GM11168 (cell line): ENCODE measurements at regions not wholly inside any gene's neighbourhood (a gene's known extent, or its start where the extent isn't known, plus 50 kb on each side); places are given as distances from the start of the nearest gene placed in this dataset.

ENCODE experiments used
- in situ Hi-C: fragments of 300-500 bp; cut with MboI; formaldehyde crosslinking; loops from one replicate; pipeline ENCODE4 v1.12.0; 2022; ENCODE audit warnings: low sequenced_read_pairs; ENCODE audit not compliant: unreplicated experiment

DNA sequence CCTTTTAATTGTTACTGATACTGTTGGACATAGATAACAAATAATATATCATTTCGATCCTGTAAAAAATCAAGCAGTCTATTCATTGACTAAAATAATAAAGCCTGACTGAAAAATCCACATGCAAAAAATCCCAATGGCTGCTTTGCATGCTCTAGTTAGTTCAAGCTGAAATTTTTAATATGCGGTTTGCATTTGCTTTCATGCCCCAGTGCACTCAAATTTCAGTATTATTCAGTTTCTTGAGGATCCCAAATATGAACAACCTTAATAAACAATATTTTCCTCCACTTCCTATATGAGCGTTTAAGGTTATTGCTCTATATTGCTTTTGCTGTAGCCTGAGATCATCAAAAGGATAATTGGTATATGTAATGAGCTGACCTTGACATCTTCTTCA is 75.1 kb upstream of the DPH5 start:
- in situ Hi-C loops, result no loop called here

DNA sequence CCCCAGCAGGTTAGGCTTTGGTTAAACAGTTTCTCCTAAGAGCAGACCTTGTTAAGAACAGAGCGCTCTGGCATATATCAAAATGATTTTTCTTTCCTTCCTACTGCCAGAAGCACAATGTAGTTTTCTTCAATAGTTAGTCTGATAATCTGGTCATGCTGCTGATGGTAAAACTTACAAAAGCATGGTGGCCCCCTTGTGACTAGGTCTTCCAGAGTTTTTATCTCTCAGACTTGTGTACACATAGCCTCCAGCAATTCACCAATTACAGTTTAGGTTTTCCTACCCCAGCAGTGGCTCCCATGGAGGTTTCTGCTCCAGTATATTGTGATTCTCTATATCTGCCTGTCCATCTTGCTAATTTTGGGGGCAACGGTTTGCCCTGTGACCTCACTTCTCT is 73.3 kb upstream of the DPH5 start:
- in situ Hi-C loops, result no loop called here

DNA sequence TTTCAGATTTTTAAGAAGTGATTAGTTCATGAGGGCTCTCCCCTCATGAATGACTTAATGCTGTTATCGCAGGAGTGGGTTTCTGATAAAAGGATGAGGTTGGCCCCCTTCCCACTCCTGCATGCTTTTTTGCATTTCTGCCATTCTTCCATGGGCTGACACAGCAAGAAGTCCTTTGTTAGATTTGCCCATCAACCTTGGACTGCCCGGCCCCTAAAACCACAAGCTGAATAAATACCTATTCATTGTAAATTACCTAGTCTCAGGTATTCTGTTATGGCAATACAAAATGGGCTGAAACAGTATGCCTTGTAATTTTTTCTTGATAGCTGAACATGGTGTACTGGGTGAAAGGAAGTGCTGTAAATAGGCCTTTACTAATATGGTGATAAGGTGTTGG is 72.7 kb upstream of the DPH5 start:
- in situ Hi-C loops, result no loop called here

DNA sequence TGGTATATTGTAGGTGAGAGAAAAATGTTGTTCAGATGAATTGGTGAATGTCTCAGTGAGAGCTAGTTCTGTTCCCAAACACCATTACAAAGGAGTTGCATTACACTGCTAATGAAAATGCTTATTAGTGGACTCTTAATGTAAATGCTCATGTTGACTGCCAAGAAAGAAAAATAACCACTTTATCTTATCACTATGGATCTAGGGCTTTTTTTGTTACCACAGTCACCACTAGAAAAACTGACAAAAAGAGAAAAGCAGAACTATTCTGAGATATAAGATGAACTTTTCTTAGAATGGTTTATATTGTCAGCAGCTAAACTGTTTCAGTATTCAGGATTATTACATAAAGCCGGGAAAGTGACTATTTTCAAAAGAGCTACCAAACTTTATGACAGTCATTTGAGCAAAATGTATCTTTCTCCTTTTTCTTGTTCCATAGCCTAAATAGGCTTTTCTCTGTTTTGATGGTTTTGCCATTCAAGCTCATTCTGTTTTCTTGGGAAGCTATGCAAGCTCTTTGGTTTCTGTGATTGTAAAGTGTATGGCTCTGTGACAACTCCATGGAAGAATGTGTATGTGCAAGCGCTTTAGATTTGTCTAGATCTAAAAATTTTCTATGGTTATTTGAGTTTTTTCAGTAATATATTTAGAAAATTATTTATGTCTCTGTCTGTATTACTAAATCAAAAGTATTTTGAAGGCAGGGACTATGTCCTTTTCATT is 64.2 kb upstream of the DPH5 start:
- in situ Hi-C loops, result no loop called here

DNA sequence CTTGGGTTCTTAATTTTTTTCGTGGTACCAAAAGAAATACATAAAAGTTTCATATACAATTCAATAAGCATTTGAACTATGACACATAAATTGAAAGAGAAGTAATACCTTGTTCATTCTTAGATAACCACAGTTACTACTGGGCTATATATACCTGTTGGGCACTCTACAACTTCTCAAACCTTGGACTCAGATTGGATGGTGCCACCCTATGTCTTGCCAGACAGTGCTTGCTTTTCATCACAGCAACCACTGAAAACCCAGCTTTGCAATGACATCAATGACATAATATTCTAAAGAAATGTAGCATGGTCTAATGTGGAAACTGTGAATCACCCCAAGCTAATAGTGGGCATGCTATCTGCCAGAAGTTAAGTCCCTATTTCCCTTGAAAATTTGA is 62.8 kb upstream of the DPH5 start:
- in situ Hi-C loops, result no loop called here

DNA sequence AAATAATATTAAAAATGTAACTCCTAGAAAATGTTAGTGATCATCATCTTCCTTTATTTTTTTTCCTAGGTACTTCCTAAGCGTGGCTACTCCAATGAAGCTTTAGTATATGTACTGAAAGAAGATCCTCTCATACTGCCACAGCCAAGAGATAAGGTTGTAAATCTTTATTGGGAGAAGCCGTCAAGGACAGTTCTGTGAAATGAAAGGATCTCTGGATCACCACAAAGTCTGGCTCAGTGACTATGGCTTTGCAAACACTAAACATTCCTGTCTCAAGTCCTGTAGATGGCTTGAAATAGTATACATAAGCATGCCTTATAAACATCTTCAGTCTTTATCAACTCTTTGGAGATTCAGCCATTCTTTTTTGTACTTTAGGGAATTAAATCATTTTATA is 61.2 kb upstream of the DPH5 start:
- in situ Hi-C loops, result no loop called here

DNA sequence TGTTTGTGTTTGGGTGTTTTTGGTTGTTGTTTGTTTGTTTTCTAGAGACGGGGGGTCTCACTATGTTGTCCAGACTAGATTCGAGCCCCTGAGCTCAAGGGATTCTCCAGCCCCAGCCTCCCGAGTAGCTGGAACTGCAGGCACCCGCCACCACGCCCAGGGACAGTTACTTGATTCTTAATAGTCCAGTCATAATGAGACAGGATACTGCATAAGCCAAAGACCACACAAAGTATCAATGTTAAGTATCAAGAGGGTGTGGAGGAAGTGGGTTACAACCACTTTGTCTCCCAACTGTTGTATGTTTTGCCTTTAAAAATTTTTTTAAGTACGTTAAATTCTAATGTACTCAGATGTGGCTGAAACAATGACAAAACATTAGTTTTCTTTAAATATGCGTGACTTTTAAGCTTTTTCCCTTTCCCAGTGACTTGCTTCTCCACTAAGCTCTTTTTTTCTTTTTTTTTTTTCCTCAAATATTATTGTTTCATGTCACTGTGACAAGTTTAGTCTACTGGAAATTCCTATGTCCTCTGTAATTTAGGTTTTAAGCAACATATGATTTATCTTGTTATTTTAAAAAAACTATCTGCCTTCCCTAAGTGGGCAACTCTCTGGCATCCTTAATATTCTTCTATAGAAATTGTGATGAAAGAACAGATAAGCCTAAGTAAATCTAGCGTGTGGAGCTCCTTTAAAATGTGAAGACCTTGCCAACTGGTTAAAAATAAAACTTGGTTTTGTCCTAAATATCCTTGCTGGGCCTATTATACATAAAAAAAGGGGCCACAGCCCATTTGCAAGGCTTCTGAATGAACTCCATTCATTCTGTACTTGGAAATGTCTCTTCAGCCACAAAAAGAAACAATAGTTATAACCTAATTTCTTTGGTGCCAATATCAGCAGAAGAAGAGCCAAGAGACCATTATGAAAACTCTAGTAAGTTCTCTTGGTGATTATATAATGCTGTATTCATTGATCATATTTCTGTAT is 56.2 kb upstream of the DPH5 start:
- in situ Hi-C loops, result no loop called here

DNA sequence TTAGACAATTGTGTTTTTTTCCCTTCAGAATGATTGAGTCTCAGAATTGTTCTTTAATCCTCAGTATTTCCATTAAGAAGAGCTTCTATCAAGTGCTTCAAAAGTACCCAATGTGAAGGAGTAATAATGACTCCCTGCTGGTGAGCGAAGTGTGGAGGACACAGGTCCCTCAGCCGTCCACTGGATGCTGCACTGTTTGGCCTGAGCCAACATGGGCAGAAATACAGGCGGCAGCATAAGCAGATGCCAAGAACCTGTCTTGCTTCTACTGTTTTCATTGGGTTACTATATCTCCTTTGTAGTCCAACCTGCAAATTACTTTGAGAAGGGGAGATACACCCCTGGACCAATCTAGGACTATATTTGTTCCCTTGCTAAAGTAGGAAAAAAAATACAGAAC is 55.3 kb upstream of the DPH5 start:
- in situ Hi-C loops, result no loop called here

DNA sequence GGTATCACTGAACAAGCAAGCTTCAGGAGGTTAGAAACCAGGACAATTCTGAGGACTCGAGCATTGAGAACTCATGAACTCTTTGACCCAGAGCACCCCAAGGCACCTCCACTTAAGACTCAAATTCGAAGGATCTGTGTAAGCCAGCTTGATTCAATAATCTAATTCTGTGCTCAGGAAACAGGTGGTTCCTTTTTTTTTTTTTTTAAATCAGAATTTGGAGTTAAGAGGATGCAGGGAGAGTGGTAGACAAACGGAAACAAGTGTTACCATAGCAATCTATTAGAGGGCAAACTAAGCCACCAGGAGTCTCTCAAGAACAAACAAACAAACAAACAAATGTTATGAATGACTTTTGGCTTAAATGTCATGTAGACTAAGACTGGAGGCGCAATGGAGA is 53.8 kb upstream of the DPH5 start:
- in situ Hi-C loops, result no loop called here

DNA sequence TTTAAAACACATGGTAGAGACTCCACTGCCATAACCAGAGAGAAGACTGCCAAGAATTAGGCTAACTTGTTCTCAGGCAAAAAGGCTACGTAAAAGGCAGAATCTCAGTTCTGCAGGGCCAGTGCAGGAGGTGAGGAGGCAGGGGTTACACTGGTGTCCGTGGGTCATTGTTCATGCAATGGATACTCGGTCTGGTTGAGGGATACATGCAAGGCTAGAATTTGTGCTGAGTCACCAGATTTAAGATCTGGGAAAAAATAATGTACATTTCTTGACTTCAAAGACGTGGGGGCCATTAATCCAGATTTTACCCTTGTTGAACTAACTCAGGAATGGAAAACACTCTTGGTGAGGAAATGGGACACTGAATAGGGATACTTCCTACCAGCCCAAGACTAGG is 52.3 kb upstream of the DPH5 start:
- in situ Hi-C loops, result no loop called here

DNA sequence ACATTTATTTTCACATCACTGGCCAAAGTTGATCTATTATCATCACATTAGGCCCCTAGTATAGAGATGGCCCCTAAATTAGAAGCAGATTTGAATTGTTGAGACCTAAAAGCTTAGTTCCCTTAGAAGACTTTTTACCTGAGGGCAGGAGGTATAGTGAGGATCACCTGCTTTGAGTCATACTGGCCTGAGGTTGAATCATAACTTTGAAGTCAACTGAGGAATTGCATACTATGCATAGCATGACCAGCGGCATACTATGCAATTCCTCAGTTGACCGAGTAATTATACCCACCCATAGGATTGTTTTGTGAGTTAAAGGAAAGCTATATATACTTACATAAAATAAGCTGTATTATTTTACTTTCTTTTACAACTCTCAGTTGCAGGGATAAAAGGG is 50.3 kb upstream of the DPH5 start:
- in situ Hi-C loops, result no loop called here
